ENCODE measurements at regions not wholly inside any gene's neighbourhood (a gene's known extent, or its start where the extent isn't known, plus 50 kb on each side); places are given as distances from the start of the nearest gene placed in this dataset.

GRCh38 chr1:218785928-218786327, 387.8 kb upstream of the LYPLAL1 start:
- ChIA-PET RAD21 (ENCODE audit: low non-redundant PET in 1 of 2, low total read pairs in 2 of 2, uncharacterized antibody in 2 of 2, unreplicated experiment in 2 of 2) (no interaction called here), POLR2A (no interaction called here), CTCF (no interaction called here)
- no peaks in the 10 kb centered on the region for H3K4me1 ChIP-seq (ENCODE audit: control insufficient read depth in 1 of 2, insufficient read depth in 2 of 2, low read length in 2 of 2)
- BruUV-seq (replicated peaks): no TSS peak
- TF ChIP-seq EGR1 (IDR thresholded peaks at IDR 0.05; ENCODE audit: low read depth) (no peak), RAD21 (IDR thresholded peaks at IDR 0.05; ENCODE audit: low read depth) (no peak), REST (IDR thresholded peaks at IDR 0.05; ENCODE audit: low read depth) (no peak)
- H3K4me2 ChIP-seq (ENCODE audit: low read length): no peak overlapping the region
- H3K79me2 ChIP-seq (ENCODE audit: insufficient read depth, low read length): no peaks in the 10 kb centered on the region
- H3K9me3 ChIP-seq (ENCODE audit: control insufficient read depth in 1 of 2, insufficient read depth in 1 of 2, low read depth in 1 of 2, low read length in 2 of 2): no peaks in the 10 kb centered on the region
- no peak overlapping the region for H3K4me3 ChIP-seq (replicated peaks in 1 of 2; ENCODE audit: low read depth in 1 of 2, low read length in 2 of 2)
- H3K9ac ChIP-seq (ENCODE audit: low read length): no peak overlapping the region
- intact Hi-C loops (cut with micrococcal nuclease): no loop called here
- no peaks in the 10 kb centered on the region for H4K20me1 ChIP-seq (ENCODE audit: insufficient read depth)
- DNase-seq (ENCODE audit: low read depth, low spot score) (no peak), ATAC-seq (no peak)
- no peaks in the 10 kb centered on the region for H3K9me2 ChIP-seq (ENCODE audit: insufficient read depth)
- no peaks in the 10 kb centered on the region for H3K27me3 ChIP-seq (ENCODE audit: insufficient read depth, low read length)
- H3K27ac ChIP-seq (ENCODE audit: low read depth, low read length): no peak overlapping the region
- H3K36me3 ChIP-seq (ENCODE audit: control insufficient read depth in 1 of 2, insufficient read depth in 2 of 2, low read length in 2 of 2): no peaks in the 10 kb centered on the region
- H2AFZ ChIP-seq (ENCODE audit: low read depth, low read length, poor library complexity, severe bottlenecking): no peak overlapping the region

GRCh38 chr1:218787826-218788225, 385.9 kb upstream of the LYPLAL1 start:
- RAD21 ChIA-PET (ENCODE audit: low non-redundant PET in 1 of 2, low total read pairs in 2 of 2, uncharacterized antibody in 2 of 2, unreplicated experiment in 2 of 2): no interaction called here
- Histone ChIP-seq H3K36me3 (ENCODE audit: control insufficient read depth in 1 of 2, insufficient read depth in 2 of 2, low read length in 2 of 2) (no peaks in the 10 kb centered on the region), H3K4me3 (replicated peaks in 1 of 2; ENCODE audit: low read depth in 1 of 2, low read length in 2 of 2) (no peak overlapping the region), H3K4me1 (ENCODE audit: control insufficient read depth in 1 of 2, insufficient read depth in 2 of 2, low read length in 2 of 2) (no peaks in the 10 kb centered on the region), H3K9ac (ENCODE audit: low read length) (no peak overlapping the region), H3K4me2 (ENCODE audit: low read length) (no peak overlapping the region), H4K20me1 (ENCODE audit: insufficient read depth) (no peaks in the 10 kb centered on the region), H3K79me2 (ENCODE audit: insufficient read depth, low read length) (no peaks in the 10 kb centered on the region), H3K9me3 (ENCODE audit: control insufficient read depth in 1 of 2, insufficient read depth in 1 of 2, low read depth in 1 of 2, low read length in 2 of 2) (no peaks in the 10 kb centered on the region), H3K27me3 (ENCODE audit: insufficient read depth, low read length) (no peaks in the 10 kb centered on the region), H2AFZ (ENCODE audit: low read depth, low read length, poor library complexity, severe bottlenecking) (no peak overlapping the region), H3K27ac (ENCODE audit: low read depth, low read length) (no peak overlapping the region), H3K9me2 (ENCODE audit: insufficient read depth) (no peaks in the 10 kb centered on the region)
- no peak for TF ChIP-seq SIN3A (IDR thresholded peaks at IDR 0.05; ENCODE audit: low read depth)
- ATAC-seq: no peak
- CTCF ChIA-PET: no interaction called here
- POLR2A ChIA-PET: no interaction called here
- intact Hi-C loops (cut with micrococcal nuclease): no loop called here
- no TSS peak for BruUV-seq (replicated peaks)
- DNase-seq (ENCODE audit: low read depth, low spot score): no peak
